SK-N-SH treated with all-trans-retinoic acid at 6 μM for 48 hours (cell line): ENCODE measurements at regions not wholly inside any gene's neighbourhood (a gene's known extent, or its start where the extent isn't known, plus 50 kb on each side); places are given as distances from the start of the nearest gene placed in this dataset.

Experiments used
- ATAC-seq: fragments of 200-7000 bp; cut with Tn5 transposase; 3 replicates; pipeline ENCODE4 v1.9.1; 2020; ENCODE audit warnings: mild to moderate bottlenecking, moderate library complexity
- ARNTL ChIP-seq: fragments of 450-650 bp; formaldehyde crosslinking; IDR thresholded peaks from 2 replicates; pipeline ENCODE4 v1.5.0; 2020; ENCODE audit warnings: low read depth, mild to moderate bottlenecking, moderate library complexity, borderline replicate concordance
- BACH2 ChIP-seq: fragments of 250-450 bp; sonication (Bioruptor Pico); IDR thresholded peaks from 2 replicates; pipeline ENCODE4 v1.9.0; 2021; ENCODE audit warnings: mild to moderate bottlenecking, borderline replicate concordance
- CSDC2 ChIP-seq: fragments of 250-450 bp; sonication (Bioruptor Pico); IDR thresholded peaks from 2 replicates; pipeline ENCODE4 v1.5.0; 2020; ENCODE audit warnings: mild to moderate bottlenecking, moderate library complexity
- ESRRG ChIP-seq: fragments of 250-450 bp; sonication (Bioruptor Pico); IDR thresholded peaks from 2 replicates; pipeline ENCODE4 v1.6.1; 2021; ENCODE audit warnings: mild to moderate bottlenecking
- GLIS3 ChIP-seq: fragments of 250-450 bp; sonication (Bioruptor Pico); IDR thresholded peaks from 2 replicates; pipeline ENCODE4 v1.5.0; 2020; ENCODE audit warnings: mild to moderate bottlenecking, moderate library complexity
- ISL1 ChIP-seq: fragments of 250-450 bp; sonication (Bioruptor Pico); IDR thresholded peaks from 2 replicates; pipeline ENCODE4 v2.1.2; 2022; ENCODE audit warnings: mild to moderate bottlenecking, moderate library complexity
- PPARA ChIP-seq: fragments of 250-450 bp; sonication (Bioruptor Pico); IDR thresholded peaks from 2 replicates; pipeline ENCODE4 v1.5.0; 2020; ENCODE audit warnings: mild to moderate bottlenecking, borderline replicate concordance
- RARB ChIP-seq: fragments of 250-450 bp; sonication (Bioruptor Pico); IDR thresholded peaks from 2 replicates; pipeline ENCODE4 v1.8.0; 2021; ENCODE audit warnings: mild to moderate bottlenecking, moderate library complexity
- SNAI2 ChIP-seq: fragments of 250-450 bp; sonication (Bioruptor Pico); IDR thresholded peaks from 2 replicates; pipeline ENCODE4 v1.5.0; 2020; ENCODE audit warnings: mild to moderate bottlenecking, moderate library complexity
- TCF4 ChIP-seq: fragments of 250-450 bp; sonication (Bioruptor Pico); IDR thresholded peaks from 2 replicates; pipeline ENCODE4 v1.8.0; 2021; ENCODE audit warnings: mild to moderate bottlenecking, moderate library complexity, borderline replicate concordance
- TOX ChIP-seq: fragments of 250-450 bp; sonication (Bioruptor Pico); IDR thresholded peaks from 2 replicates; pipeline ENCODE4 v1.8.0; 2021; ENCODE audit warnings: mild to moderate bottlenecking, moderate library complexity, borderline replicate concordance
- ZFP3 ChIP-seq: fragments of 250-450 bp; sonication (Bioruptor Pico); IDR thresholded peaks from 2 replicates; pipeline ENCODE4 v1.5.0; 2020; ENCODE audit warnings: mild to moderate bottlenecking, moderate library complexity
- ZFP30 ChIP-seq: fragments of 450-650 bp; formaldehyde crosslinking; IDR thresholded peaks from 2 replicates; pipeline ENCODE4 v1.5.0; 2022; ENCODE audit warnings: mild to moderate bottlenecking, moderate library complexity
- ZNF70 ChIP-seq: fragments of 450-650 bp; formaldehyde crosslinking; IDR thresholded peaks from 2 replicates; pipeline ENCODE4 v1.5.0; 2020; ENCODE audit warnings: mild to moderate bottlenecking, moderate library complexity
- TF ChIP-seq, protein P1 (sequence below): fragments of 250-450 bp; sonication (Bioruptor Pico); IDR thresholded peaks from 2 replicates; pipeline ENCODE4 v1.8.0; 2021; ENCODE audit warnings: low read depth, mild to moderate bottlenecking, moderate library complexity, borderline replicate concordance
- TF ChIP-seq, protein P2 (sequence below): fragments of 250-450 bp; sonication (Bioruptor Pico); IDR thresholded peaks from 2 replicates; pipeline ENCODE4 v1.5.0; 2020; ENCODE audit warnings: mild to moderate bottlenecking, moderate library complexity
- TF ChIP-seq, protein P3 (sequence below): fragments of 250-450 bp; sonication (Bioruptor Pico); IDR thresholded peaks from 2 replicates; pipeline ENCODE4 v1.5.1; 2020; ENCODE audit warnings: low read depth, mild to moderate bottlenecking, moderate library complexity
- TF ChIP-seq, protein P4 (sequence below): fragments of 250-450 bp; sonication (Bioruptor Pico); IDR thresholded peaks from 2 replicates; pipeline ENCODE4 v1.5.1; 2021; ENCODE audit warnings: mild to moderate bottlenecking, moderate library complexity

DNA sequence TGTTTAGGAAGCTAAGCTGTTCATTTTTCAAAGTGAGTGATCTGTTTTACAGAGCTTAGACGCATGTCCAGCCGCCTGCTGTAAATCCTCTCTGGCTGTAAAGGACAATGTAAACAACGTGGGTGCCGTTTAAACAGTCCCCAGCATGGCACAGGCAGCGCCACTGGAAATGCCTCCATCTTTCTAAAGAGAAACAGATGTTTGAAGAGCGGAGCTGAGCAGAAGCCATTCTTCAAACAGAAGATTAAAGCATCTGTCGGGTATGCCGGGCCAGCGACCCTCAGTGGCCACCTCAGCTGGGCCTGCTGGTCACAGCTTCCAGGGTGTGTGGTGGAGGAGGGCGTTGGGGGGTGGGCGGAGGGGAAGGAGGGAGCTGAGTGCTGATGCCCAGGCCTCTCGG is 138.6 kb downstream of the ERMARD start:
- no peak for ATAC-seq
- TF ChIP-seq TCF4 (CRISPR knock-in tag) (peak; percentile 63; the same call in 1 of the 2 replicates), ARNTL (CRISPR knock-in tag) (no peak), PPARA (CRISPR knock-in tag) (no peak)
- TF ChIP-seq, protein P1, sequence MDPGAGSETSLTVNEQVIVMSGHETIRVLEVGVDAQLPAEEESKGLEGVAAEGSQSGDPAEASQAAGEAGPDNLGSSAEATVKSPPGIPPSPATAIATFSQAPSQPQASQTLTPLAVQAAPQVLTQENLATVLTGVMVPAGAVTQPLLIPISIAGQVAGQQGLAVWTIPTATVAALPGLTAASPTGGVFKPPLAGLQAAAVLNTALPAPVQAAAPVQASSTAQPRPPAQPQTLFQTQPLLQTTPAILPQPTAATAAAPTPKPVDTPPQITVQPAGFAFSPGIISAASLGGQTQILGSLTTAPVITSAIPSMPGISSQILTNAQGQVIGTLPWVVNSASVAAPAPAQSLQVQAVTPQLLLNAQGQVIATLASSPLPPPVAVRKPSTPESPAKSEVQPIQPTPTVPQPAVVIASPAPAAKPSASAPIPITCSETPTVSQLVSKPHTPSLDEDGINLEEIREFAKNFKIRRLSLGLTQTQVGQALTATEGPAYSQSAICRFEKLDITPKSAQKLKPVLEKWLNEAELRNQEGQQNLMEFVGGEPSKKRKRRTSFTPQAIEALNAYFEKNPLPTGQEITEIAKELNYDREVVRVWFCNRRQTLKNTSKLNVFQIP (CRISPR knock-in tag) = no peak
- TF ChIP-seq, protein P2, sequence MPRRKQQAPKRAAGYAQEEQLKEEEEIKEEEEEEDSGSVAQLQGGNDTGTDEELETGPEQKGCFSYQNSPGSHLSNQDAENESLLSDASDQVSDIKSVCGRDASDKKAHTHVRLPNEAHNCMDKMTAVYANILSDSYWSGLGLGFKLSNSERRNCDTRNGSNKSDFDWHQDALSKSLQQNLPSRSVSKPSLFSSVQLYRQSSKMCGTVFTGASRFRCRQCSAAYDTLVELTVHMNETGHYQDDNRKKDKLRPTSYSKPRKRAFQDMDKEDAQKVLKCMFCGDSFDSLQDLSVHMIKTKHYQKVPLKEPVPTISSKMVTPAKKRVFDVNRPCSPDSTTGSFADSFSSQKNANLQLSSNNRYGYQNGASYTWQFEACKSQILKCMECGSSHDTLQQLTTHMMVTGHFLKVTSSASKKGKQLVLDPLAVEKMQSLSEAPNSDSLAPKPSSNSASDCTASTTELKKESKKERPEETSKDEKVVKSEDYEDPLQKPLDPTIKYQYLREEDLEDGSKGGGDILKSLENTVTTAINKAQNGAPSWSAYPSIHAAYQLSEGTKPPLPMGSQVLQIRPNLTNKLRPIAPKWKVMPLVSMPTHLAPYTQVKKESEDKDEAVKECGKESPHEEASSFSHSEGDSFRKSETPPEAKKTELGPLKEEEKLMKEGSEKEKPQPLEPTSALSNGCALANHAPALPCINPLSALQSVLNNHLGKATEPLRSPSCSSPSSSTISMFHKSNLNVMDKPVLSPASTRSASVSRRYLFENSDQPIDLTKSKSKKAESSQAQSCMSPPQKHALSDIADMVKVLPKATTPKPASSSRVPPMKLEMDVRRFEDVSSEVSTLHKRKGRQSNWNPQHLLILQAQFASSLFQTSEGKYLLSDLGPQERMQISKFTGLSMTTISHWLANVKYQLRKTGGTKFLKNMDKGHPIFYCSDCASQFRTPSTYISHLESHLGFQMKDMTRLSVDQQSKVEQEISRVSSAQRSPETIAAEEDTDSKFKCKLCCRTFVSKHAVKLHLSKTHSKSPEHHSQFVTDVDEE (CRISPR knock-in tag) = no peak
- TF ChIP-seq, protein P3, sequence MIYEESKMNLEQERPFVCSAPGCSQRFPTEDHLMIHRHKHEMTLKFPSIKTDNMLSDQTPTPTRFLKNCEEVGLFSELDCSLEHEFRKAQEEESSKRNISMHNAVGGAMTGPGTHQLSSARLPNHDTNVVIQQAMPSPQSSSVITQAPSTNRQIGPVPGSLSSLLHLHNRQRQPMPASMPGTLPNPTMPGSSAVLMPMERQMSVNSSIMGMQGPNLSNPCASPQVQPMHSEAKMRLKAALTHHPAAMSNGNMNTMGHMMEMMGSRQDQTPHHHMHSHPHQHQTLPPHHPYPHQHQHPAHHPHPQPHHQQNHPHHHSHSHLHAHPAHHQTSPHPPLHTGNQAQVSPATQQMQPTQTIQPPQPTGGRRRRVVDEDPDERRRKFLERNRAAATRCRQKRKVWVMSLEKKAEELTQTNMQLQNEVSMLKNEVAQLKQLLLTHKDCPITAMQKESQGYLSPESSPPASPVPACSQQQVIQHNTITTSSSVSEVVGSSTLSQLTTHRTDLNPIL (CRISPR knock-in tag) = no peak
- TF ChIP-seq, all 23 proteins: peak for 1

DNA sequence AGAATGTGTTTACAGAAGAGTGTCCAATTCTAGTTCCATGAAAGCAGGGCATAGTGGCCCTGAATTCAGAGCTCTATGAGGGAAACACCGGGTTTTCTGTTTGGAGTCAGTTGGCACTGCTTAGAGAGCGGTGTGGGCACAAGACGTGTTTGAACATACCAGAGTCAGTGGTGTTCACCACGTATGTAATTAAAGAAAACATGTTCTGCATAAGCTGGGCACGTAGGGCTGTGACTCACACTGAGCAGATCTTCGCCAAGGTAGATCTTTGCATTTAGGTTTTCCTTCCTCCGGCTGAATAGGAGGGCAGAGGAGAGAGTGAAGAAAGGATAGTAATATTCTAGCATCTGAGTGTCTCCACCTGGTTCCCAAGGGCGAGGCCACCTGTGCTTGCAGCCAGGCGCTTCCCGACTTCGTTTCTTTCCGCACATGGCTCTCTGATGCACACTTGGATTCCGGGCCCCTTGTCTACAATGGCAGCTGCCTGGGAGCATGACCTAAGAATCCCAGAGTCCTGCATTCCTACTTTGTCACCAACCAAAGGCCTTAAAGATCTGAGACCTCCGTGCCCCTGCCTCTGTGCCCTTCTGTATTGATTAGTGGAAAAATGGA is 136.2 kb downstream of the ERMARD start:
- TF ChIP-seq, protein P4, sequence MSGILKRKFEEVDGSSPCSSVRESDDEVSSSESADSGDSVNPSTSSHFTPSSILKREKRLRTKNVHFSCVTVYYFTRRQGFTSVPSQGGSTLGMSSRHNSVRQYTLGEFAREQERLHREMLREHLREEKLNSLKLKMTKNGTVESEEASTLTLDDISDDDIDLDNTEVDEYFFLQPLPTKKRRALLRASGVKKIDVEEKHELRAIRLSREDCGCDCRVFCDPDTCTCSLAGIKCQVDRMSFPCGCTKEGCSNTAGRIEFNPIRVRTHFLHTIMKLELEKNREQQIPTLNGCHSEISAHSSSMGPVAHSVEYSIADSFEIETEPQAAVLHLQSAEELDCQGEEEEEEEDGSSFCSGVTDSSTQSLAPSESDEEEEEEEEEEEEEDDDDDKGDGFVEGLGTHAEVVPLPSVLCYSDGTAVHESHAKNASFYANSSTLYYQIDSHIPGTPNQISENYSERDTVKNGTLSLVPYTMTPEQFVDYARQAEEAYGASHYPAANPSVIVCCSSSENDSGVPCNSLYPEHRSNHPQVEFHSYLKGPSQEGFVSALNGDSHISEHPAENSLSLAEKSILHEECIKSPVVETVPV (CRISPR knock-in tag) = no peak
- no peak for TF ChIP-seq ARNTL (CRISPR knock-in tag)
- no peak for TF ChIP-seq BACH2 (CRISPR knock-in tag)
- TF ChIP-seq PPARA (CRISPR knock-in tag) = no peak
- TF ChIP-seq, protein P1 (CRISPR knock-in tag) = no peak
- no peak for TF ChIP-seq TOX (CRISPR knock-in tag)
- TF ChIP-seq, protein P3 (CRISPR knock-in tag) = no peak
- TF ChIP-seq GLIS3 = no peak
- no peak for ATAC-seq

DNA sequence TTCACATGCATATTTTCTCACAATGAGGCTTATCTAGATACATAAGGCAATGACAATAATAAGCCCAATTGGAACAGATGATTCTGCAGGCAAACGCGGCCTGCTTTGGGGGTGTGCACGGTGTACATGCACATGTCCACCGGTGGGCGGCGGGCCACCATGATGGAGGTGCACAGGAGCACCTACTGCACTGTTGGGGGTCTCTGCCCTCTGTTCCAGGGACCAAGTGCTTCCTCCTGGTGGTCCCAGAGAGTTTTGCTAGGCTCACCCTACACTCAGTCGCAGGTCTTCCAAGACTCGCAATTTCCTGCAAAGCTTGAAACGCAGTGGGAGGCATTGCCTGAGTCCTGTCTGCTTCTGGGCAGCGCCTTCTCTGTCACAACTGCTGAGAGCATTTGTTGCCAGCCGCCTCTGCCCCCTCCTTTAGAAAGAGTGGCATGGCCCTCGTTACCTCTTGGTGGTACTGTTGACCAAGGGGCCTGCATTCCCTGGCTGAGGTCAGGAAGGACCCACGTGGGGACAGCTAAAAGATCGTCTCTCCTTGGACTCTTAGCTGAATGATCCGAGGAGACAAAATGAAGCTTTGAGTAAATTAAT is 135.3 kb downstream of the ERMARD start:
- ATAC-seq = no peak
- no peak for TF ChIP-seq SNAI2 (CRISPR knock-in tag)
- TF ChIP-seq RARB (CRISPR knock-in tag) = no peak
- TF ChIP-seq, protein P3 (CRISPR knock-in tag) = no peak
- TF ChIP-seq ZNF70 (CRISPR knock-in tag) = no peak
- TF ChIP-seq, protein P1 (CRISPR knock-in tag) = no peak
- TF ChIP-seq ISL1 = no peak
- TF ChIP-seq ZFP30 (CRISPR knock-in tag) = no peak
- no peak for TF ChIP-seq ZFP3 (CRISPR knock-in tag)
- TF ChIP-seq TOX (CRISPR knock-in tag) = no peak
- no peak for TF ChIP-seq GLIS3
- TF ChIP-seq, protein P2 (CRISPR knock-in tag) = no peak
- no peak for TF ChIP-seq CSDC2 (CRISPR knock-in tag)
- no peak for TF ChIP-seq PPARA (CRISPR knock-in tag)
- no peak for TF ChIP-seq ESRRG (CRISPR knock-in tag)
